GM12873 (cell line): ENCODE measurements at regions not wholly inside any gene's neighbourhood (a gene's known extent, or its start where the extent isn't known, plus 50 kb on each side); places are given as distances from the start of the nearest gene placed in this dataset.

Source experiments
- TF ChIP-seq, protein P1 (sequence below): IDR thresholded peaks from 2 replicates; pipeline ENCODE4 v1.5.1; 2012; ENCODE audit warnings: low read depth, mild to moderate bottlenecking, moderate library complexity, low read length, control low read depth; ENCODE audit not compliant: insufficient read depth; ENCODE audit errors: missing control alignments

DNA sequence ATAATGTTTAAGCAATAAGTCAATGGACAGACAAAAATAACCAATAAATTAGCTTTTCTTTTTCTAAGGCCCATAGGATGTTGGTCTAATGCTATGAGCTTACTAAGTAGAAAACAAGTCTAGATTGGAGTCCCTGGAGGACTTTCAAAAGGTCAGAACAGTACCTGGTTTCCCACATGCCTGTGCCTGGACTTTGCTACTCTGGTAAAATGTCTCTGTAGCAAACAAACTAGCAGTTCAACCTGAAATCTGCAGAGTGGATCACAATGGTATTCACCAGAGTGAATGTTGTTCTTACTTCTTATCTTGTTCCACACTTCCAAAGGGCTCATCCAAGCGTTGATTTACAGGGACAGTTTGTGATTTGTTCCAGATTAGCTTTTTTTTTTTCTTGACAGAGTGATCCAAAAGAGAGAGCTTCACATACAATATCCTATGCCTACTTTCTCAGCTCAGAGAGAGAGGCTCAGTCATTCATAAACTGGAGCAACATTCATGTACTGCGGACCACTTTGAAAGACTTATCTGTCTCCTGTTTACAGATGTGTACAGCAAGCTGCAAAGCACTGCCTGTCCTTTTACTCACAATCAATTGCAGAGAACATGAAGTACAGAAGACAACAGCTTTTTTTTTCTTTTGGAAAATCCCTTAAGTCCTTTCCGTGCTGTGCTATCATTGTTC is 466.1 kb downstream of the SPATA31D1 start:
- TF ChIP-seq, protein P1, sequence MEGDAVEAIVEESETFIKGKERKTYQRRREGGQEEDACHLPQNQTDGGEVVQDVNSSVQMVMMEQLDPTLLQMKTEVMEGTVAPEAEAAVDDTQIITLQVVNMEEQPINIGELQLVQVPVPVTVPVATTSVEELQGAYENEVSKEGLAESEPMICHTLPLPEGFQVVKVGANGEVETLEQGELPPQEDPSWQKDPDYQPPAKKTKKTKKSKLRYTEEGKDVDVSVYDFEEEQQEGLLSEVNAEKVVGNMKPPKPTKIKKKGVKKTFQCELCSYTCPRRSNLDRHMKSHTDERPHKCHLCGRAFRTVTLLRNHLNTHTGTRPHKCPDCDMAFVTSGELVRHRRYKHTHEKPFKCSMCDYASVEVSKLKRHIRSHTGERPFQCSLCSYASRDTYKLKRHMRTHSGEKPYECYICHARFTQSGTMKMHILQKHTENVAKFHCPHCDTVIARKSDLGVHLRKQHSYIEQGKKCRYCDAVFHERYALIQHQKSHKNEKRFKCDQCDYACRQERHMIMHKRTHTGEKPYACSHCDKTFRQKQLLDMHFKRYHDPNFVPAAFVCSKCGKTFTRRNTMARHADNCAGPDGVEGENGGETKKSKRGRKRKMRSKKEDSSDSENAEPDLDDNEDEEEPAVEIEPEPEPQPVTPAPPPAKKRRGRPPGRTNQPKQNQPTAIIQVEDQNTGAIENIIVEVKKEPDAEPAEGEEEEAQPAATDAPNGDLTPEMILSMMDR: no peak

DNA sequence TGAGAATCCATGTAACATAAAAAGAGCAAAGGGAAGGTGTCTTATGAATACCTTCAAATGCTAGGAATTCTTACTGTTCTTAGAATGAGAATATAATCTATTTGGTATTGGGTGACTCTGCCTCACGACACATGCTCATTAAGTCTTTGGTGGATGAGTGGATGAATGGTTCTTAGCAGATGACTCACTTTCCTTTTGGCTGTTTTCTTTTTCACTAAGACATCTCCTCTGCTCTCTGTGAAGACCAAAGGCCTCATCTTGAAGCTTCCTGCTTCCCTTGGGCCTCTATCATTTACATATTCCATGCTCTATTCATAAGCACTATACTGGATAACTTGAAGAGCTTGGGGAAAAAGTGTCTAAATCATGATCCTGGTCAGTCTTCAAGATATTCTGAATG is 468.1 kb downstream of the SPATA31D1 start:
- TF ChIP-seq, protein P1: no peak

DNA sequence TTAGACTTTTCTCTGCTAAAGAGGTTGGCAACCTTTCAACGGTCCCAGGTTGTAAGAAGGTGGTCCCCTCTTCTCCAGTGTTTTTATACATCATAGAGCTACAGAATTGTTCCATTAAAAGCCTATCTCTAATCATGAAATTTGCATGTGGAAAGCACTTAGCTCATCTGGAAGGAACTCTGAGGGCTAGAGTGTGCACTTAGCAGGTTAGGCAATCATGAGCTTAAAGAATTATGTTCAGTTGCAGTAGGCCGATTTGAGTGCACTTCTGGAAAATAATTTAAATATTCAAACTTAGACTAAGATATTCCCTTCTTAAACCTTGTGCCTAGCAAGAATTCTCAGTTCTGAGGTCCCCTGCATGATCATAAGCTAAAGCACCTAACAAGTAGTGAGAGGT is 468.7 kb downstream of the SPATA31D1 start:
- TF ChIP-seq, protein P1: no peak

DNA sequence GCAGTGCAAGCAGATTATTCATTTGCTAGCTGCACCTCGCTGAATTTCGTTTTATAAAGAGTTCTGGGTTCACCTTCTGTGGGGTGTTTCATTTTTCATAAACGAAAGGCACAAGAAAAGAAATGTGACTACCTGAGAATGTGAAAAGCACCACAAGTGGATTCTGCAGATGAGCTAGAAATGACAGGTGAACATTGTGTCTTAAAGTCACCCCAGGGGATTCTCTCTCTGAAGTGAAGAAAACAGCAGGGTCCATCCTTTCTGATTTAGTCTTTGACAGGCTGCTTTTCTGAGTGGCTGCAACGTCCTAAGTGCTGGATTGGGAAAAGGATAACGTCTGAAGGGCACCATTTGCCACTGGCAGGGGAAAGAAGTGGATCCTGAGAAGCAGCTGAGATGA is 469.3 kb downstream of the SPATA31D1 start:
- TF ChIP-seq, protein P1: no peak

DNA sequence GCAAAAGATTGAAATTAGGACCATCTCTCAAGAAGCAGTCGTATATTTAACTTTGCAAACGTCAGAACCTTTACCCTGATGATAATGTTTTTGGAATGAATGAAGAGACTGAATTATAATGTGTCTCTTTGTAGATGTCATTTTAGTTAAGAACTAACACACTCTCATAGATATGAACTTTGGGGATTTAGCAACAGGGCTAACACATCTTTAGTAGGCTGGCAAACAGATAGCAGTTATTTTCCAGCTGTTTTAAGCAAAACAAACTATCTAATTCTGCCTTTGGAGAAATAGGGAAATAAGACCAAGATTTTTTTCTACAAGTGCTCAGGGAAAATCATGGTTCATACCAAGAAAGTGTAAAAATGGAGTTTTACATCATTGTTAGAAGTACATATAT is 469.7 kb downstream of the SPATA31D1 start:
- TF ChIP-seq, protein P1: no peak

DNA sequence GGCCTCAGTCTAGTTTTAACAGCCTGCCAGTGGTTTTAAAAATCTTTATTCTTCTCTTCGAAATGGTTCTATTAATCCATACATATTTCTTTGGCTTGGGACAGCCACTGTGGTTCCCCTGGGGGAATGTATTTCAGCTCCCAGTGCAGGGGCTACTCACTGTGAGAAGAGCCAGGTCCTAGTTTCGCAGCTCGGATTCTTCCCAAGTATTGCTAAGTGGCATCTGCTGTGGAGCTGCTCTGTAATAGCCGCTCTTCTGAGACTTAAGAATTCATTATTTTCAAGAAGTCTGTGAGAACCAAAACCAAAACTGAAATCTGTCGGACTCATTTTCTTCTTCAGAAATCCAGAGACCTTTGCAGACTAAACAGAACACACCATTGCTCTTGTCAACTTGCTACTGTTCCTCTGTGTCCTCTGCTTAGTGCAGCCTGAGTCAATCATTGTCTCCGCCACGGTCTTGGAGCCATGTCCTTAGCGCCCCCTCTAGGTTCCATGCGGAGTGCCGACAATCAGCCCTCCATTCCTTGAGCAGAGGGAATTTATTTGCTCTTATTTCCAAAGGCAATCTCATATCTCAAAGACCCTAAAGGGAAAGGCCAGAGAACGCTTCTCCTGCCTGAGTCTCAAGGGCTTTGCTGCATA is 478.2 kb downstream of the SPATA31D1 start:
- TF ChIP-seq, protein P1: no peak

DNA sequence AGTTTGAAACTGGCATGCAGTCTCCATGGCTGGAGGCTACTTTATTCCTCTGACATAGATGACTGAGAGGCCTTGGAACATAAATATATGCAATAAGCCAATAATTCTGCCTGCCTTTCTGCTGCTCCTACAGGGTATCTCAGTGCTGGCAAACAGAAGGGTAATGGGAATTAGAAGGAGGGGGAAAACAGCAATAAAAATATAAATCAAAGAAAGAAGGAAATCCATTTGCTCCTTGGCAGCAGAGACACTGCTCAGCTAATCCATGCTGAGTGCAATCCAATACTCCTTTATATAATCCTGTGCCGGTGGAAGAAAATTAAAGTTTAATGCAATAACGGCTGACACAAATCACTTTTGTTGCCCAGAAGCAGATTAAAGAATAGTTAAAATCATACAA is 478.9 kb downstream of the SPATA31D1 start:
- TF ChIP-seq, protein P1: no peak
